ENCODE measurements at regions not wholly inside any gene's neighbourhood (a gene's known extent, or its start where the extent isn't known, plus 50 kb on each side); places are given as distances from the start of the nearest gene placed in this dataset.

GRCh38 chr20:57791966-57792365, 82.2 kb upstream of the PMEPA1 start:
- H3K4me3 ChIP-seq: no peak overlapping the region
- H3K27me3 ChIP-seq: peaks cover 0 to 2% (median 0%) of the 10 kb centered on the region in 4 donors
- TF ChIP-seq, protein P1, sequence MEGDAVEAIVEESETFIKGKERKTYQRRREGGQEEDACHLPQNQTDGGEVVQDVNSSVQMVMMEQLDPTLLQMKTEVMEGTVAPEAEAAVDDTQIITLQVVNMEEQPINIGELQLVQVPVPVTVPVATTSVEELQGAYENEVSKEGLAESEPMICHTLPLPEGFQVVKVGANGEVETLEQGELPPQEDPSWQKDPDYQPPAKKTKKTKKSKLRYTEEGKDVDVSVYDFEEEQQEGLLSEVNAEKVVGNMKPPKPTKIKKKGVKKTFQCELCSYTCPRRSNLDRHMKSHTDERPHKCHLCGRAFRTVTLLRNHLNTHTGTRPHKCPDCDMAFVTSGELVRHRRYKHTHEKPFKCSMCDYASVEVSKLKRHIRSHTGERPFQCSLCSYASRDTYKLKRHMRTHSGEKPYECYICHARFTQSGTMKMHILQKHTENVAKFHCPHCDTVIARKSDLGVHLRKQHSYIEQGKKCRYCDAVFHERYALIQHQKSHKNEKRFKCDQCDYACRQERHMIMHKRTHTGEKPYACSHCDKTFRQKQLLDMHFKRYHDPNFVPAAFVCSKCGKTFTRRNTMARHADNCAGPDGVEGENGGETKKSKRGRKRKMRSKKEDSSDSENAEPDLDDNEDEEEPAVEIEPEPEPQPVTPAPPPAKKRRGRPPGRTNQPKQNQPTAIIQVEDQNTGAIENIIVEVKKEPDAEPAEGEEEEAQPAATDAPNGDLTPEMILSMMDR (IDR thresholded peaks at IDR 0.05): no peak
- H3K27ac ChIP-seq: no peak overlapping the region
- intact Hi-C loops (cut with DNase I): no loop called here
- H3K9me3 ChIP-seq: no peaks in the 10 kb centered on the region
- DNase-seq: no peak
- H3K36me3 ChIP-seq: no peaks in the 10 kb centered on the region
- 50 to 65% methylated on average over 8 of the region's 8 CpGs for WGBS, 2 donors
- H3K4me1 ChIP-seq: no peaks in the 10 kb centered on the region

GRCh38 chr20:57791178-57791962, 81.6 kb upstream of the PMEPA1 start:
- no peak for DNase-seq
- Histone ChIP-seq H3K27me3 (peaks cover 0 to 2% (median 0%) of the 10 kb centered on the region in 4 donors), H3K4me3 (no peak overlapping the region), H3K36me3 (no peaks in the 10 kb centered on the region), H3K4me1 (no peaks in the 10 kb centered on the region), H3K9me3 (no peaks in the 10 kb centered on the region), H3K27ac (no peak overlapping the region)
- intact Hi-C loops (cut with DNase I): no loop called here
- 81 to 85% methylated on average over 15 of the region's 15 CpGs for WGBS, 2 donors
- TF ChIP-seq POLR2A (IDR thresholded peaks at IDR 0.05): no peak
- TF ChIP-seq, protein P1 (IDR thresholded peaks at IDR 0.05): no peak

- Histone ChIP-seq H3K4me3 (no peak overlapping the region), H3K36me3 (no peaks in the 10 kb centered on the region), H3K27me3 (peaks cover 0 to 2% (median 0%) of the 10 kb centered on the region in 4 donors), H3K9me3 (no peaks in the 10 kb centered on the region), H3K4me1 (no peaks in the 10 kb centered on the region), H3K27ac (no peak overlapping the region)
- intact Hi-C loops (cut with DNase I): no loop called here
- TF ChIP-seq, protein P1 (IDR thresholded peaks at IDR 0.05): no peak
- no peak for TF ChIP-seq POLR2A (IDR thresholded peaks at IDR 0.05)
- DNase-seq: no peak
- 60 to 76% methylated on average over 7 to 8 of the region's 8 CpGs for WGBS, 2 donors
These were observed 80.4 kb upstream of the PMEPA1 start for GRCh38 chr20:57790176-57790575.

DNA sequence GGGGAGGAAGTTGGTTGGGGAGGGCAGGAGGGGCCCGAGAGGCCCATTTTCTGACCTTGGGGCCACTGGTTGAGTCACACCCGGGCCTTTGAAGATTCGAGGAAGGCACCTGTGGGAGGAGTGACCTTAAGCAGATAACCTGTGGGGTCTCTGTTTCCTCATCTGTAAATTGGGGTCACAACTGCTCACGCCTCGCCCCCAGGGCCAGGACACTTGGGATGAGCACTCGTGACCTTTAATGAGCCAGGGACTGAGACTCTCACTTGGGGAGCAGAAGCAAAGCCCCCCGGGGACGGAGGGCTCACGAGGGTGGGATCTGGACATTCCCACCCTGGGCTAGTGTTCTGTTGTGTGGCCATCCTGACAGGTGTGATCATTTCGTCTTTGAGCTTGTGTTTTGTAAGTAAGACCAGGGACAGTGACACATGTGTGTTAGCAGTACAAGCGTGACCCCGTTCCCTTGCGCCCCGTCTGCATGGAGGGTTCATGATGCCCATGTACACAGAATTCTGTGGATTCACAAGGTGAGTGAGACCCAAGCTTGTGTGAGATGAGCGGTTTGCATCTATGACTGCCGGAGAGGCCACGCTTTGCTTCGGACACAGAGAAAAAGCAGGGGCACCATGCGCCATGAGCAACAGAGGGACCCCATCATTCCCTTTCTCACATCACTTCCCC, 79.3 kb upstream of the PMEPA1 start:
- no peak overlapping the region for H3K4me3 ChIP-seq
- no peaks in the 10 kb centered on the region for H3K36me3 ChIP-seq
- 68 to 84% methylated on average over 7 to 12 of the region's 19 CpGs for WGBS, 2 donors
- H3K9me3 ChIP-seq: no peaks in the 10 kb centered on the region
- no peak for TF ChIP-seq POLR2A (IDR thresholded peaks at IDR 0.05)
- TF ChIP-seq, protein P1 (IDR thresholded peaks at IDR 0.05): no peak
- intact Hi-C loops (cut with DNase I): no loop called here
- H3K27me3 ChIP-seq: no peaks in the 10 kb centered on the region
- DNase-seq: no peak
- no peaks in the 10 kb centered on the region for H3K4me1 ChIP-seq
- H3K27ac ChIP-seq: no peak overlapping the region

Measured in esophagus squamous epithelium (tissue), 5 donors.